ENCODE measurements at regions not wholly inside any gene's neighbourhood (a gene's known extent, or its start where the extent isn't known, plus 50 kb on each side); places are given as distances from the start of the nearest gene placed in this dataset.

DNA sequence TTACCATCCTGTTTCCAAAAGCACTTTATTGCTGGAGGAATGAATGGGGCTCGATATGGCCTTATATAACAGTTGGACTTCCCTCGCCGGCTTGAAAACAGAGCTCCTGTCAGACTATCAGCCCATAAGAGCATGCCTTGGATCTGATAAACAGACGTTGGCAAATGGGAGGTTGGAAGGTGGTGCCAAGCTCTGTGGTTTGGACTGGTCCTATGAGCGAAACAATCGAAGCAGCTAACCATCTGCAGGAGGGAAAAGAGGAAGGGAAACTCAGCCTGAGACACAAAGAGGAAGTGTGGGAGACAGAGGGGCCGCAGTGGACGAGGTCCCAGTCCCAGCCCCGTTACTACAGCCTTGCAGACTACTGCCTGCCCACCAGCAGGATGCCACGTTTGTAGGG lies 92.9 kb downstream of the TFAP2C start:
- no peaks in the 10 kb centered on the region for H3K36me3 ChIP-seq (ENCODE audit: control insufficient read depth in 1 of 2, insufficient read depth in 2 of 2, low read length in 2 of 2)
- H3K79me2 ChIP-seq (ENCODE audit: insufficient read depth, low read length): no peaks in the 10 kb centered on the region
- no peak overlapping the region for H2AFZ ChIP-seq (ENCODE audit: low read depth, low read length, poor library complexity, severe bottlenecking)
- TF ChIP-seq RAD21 (IDR thresholded peaks at IDR 0.05; ENCODE audit: low read depth) (no peak), ZNF274 (IDR thresholded peaks at IDR 0.05; ENCODE audit: low read depth, low read length) (no peak)
- TF ChIP-seq, protein P1, sequence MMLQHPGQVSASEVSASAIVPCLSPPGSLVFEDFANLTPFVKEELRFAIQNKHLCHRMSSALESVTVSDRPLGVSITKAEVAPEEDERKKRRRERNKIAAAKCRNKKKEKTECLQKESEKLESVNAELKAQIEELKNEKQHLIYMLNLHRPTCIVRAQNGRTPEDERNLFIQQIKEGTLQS (IDR thresholded peaks at IDR 0.05): no peak
- H4K20me1 ChIP-seq (ENCODE audit: insufficient read depth): no peaks in the 10 kb centered on the region
- RAD21 ChIA-PET (ENCODE audit: low non-redundant PET in 1 of 2, low total read pairs in 2 of 2, uncharacterized antibody in 2 of 2, unreplicated experiment in 2 of 2): no interaction called here
- CTCF ChIA-PET: no interaction called here
- no peaks in the 10 kb centered on the region for H3K9me2 ChIP-seq (ENCODE audit: insufficient read depth)
- POLR2A ChIA-PET: no interaction called here
- no peak overlapping the region for H3K9ac ChIP-seq (ENCODE audit: low read length)
- DNase-seq (ENCODE audit: low read depth, low spot score) (no peak), ATAC-seq (no peak)
- H3K27ac ChIP-seq (ENCODE audit: low read depth, low read length): no peak overlapping the region
- H3K4me2 ChIP-seq (ENCODE audit: low read length): no peak overlapping the region
- no peaks in the 10 kb centered on the region for H3K4me1 ChIP-seq (ENCODE audit: control insufficient read depth in 1 of 2, insufficient read depth in 2 of 2, low read length in 2 of 2)
- H3K4me3 ChIP-seq (replicated peaks in 1 of 2; ENCODE audit: low read depth in 1 of 2, low read length in 2 of 2): no peak overlapping the region
- BruUV-seq (replicated peaks): no TSS peak
- no peaks in the 10 kb centered on the region for H3K27me3 ChIP-seq (ENCODE audit: insufficient read depth, low read length)
- H3K9me3 ChIP-seq (ENCODE audit: control insufficient read depth in 1 of 2, insufficient read depth in 1 of 2, low read depth in 1 of 2, low read length in 2 of 2): no peaks in the 10 kb centered on the region
- intact Hi-C loops (cut with micrococcal nuclease): no loop called here

DNA sequence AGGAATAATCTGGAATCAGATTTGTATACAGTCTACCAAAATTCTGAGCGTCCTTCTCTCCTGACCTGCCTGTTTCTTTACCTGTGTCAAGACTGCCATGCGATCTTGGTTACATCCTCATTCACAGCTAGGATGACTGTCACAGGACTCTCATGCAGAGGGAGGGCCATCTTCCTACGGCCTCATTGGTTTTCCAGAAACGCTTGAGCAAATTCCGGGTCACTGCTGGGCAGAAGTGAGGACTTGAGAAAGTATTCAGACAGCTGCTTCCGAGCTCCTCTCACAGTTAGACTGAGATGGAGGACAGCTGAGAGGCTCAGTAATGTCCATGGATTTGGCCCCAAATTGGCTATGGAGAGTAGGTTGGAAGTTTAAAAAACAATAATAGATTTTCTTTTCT lies 94.2 kb downstream of the TFAP2C start:
- intact Hi-C loops (cut with micrococcal nuclease): no loop called here
- ATAC-seq: no peak
- Histone ChIP-seq H3K4me1 (ENCODE audit: control insufficient read depth in 1 of 2, insufficient read depth in 2 of 2, low read length in 2 of 2) (no peaks in the 10 kb centered on the region), H3K79me2 (ENCODE audit: insufficient read depth, low read length) (no peaks in the 10 kb centered on the region), H3K9me2 (ENCODE audit: insufficient read depth) (no peaks in the 10 kb centered on the region), H3K9me3 (ENCODE audit: control insufficient read depth in 1 of 2, insufficient read depth in 1 of 2, low read depth in 1 of 2, low read length in 2 of 2) (no peaks in the 10 kb centered on the region), H3K27me3 (ENCODE audit: insufficient read depth, low read length) (no peaks in the 10 kb centered on the region), H3K9ac (ENCODE audit: low read length) (no peak overlapping the region), H3K4me2 (ENCODE audit: low read length) (no peak overlapping the region), H3K27ac (ENCODE audit: low read depth, low read length) (no peak overlapping the region), H2AFZ (ENCODE audit: low read depth, low read length, poor library complexity, severe bottlenecking) (no peak overlapping the region), H3K36me3 (ENCODE audit: control insufficient read depth in 1 of 2, insufficient read depth in 2 of 2, low read length in 2 of 2) (no peaks in the 10 kb centered on the region), H3K4me3 (replicated peaks in 1 of 2; ENCODE audit: low read depth in 1 of 2, low read length in 2 of 2) (no peak overlapping the region), H4K20me1 (ENCODE audit: insufficient read depth) (no peaks in the 10 kb centered on the region)
- POLR2A ChIA-PET: no interaction called here
- DNase-seq (ENCODE audit: low read depth, low spot score): no peak
- TF ChIP-seq EGR1 (IDR thresholded peaks at IDR 0.05; ENCODE audit: low read depth) (no peak), EZH2 (IDR thresholded peaks at IDR 0.05) (no peak), JUND (IDR thresholded peaks at IDR 0.05) (no peak), MAX (IDR thresholded peaks at IDR 0.05) (no peak), ZFX (IDR thresholded peaks at IDR 0.05) (no peak), CEBPB (IDR thresholded peaks at IDR 0.05; ENCODE audit: low read depth) (no peak), YY1 (IDR thresholded peaks at IDR 0.05; ENCODE audit: extremely low read depth, insufficient replicate concordance, low read depth, low read length) (no peak), SIN3A (IDR thresholded peaks at IDR 0.05; ENCODE audit: low read depth) (no peak), EZH2phosphoT487 (IDR thresholded peaks at IDR 0.05; ENCODE audit: borderline replicate concordance) (no peak), CBX3 (IDR thresholded peaks at IDR 0.05; ENCODE audit: low read depth) (no peak)
- TF ChIP-seq, protein P1 (IDR thresholded peaks at IDR 0.05): no peak
- CTCF ChIA-PET: no interaction called here
- no TSS peak for BruUV-seq (replicated peaks)
- RAD21 ChIA-PET (ENCODE audit: low non-redundant PET in 1 of 2, low total read pairs in 2 of 2, uncharacterized antibody in 2 of 2, unreplicated experiment in 2 of 2): no interaction called here
